ENCODE measurements at regions not wholly inside any gene's neighbourhood (a gene's known extent, or its start where the extent isn't known, plus 50 kb on each side); places are given as distances from the start of the nearest gene placed in this dataset.

DNA sequence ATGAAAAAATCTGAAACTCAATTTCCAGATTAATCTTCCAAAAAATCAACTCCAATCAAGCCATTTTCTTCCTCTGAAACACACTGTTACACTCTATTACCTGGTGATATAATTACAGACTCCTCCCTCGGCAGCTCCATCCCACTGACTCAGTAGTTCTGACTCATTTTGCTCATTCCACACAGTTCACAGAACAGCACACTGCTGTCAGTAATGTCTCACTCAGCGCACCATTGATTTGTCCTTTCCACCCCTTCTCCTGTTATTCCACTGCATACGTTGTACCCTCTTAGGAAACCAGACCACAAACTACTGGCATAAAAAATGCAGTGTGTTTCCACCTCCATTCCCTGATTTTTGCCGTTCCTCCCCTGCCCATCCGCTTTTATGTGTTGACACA, 212.7 kb downstream of the SLIT2 start:
- TF ChIP-seq, protein P1, sequence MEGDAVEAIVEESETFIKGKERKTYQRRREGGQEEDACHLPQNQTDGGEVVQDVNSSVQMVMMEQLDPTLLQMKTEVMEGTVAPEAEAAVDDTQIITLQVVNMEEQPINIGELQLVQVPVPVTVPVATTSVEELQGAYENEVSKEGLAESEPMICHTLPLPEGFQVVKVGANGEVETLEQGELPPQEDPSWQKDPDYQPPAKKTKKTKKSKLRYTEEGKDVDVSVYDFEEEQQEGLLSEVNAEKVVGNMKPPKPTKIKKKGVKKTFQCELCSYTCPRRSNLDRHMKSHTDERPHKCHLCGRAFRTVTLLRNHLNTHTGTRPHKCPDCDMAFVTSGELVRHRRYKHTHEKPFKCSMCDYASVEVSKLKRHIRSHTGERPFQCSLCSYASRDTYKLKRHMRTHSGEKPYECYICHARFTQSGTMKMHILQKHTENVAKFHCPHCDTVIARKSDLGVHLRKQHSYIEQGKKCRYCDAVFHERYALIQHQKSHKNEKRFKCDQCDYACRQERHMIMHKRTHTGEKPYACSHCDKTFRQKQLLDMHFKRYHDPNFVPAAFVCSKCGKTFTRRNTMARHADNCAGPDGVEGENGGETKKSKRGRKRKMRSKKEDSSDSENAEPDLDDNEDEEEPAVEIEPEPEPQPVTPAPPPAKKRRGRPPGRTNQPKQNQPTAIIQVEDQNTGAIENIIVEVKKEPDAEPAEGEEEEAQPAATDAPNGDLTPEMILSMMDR (IDR thresholded peaks at IDR 0.05), result no peak
- DNase-seq, result no peak
- Histone ChIP-seq H3K4me1 (no peaks in the 10 kb centered on the region), H3K4me3 (no peak overlapping the region), H3K9me3 (no peaks in the 10 kb centered on the region), H3K27me3 (no peaks in the 10 kb centered on the region), H3K27ac (no peak overlapping the region), H3K36me3 (no peaks in the 10 kb centered on the region)
- no peak for ATAC-seq
- intact Hi-C loops (cut with DNase I), result no loop called here

DNA sequence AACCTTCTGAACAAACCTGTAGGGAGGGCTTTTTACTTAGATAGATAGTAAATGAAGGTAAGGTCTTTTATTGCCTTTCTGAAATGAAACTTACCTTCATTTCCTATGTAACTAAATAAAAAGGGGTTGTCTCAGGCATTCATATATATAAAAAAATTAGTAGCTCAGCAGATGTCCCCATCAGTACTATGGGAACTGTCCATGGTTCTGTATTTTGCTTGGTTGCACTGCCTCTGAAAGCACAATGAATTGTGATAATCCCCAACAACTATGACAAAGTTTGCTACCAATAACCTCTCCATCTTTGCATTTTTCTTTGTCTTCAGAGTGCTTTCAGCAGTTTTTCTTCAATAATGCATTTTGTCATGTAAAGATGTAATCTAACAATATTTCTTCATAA, 222.4 kb downstream of the SLIT2 start:
- no peak overlapping the region for H3K27ac ChIP-seq
- DNase-seq (no peak), ATAC-seq (no peak)
- no peak overlapping the region for H3K4me3 ChIP-seq
- intact Hi-C loops (cut with DNase I), result no loop called here
- TF ChIP-seq, protein P1 (IDR thresholded peaks at IDR 0.05), result no peak
- no peaks in the 10 kb centered on the region for H3K27me3 ChIP-seq
- H3K4me1 ChIP-seq, result no peaks in the 10 kb centered on the region
- no peaks in the 10 kb centered on the region for H3K9me3 ChIP-seq
- no peaks in the 10 kb centered on the region for H3K36me3 ChIP-seq

DNA sequence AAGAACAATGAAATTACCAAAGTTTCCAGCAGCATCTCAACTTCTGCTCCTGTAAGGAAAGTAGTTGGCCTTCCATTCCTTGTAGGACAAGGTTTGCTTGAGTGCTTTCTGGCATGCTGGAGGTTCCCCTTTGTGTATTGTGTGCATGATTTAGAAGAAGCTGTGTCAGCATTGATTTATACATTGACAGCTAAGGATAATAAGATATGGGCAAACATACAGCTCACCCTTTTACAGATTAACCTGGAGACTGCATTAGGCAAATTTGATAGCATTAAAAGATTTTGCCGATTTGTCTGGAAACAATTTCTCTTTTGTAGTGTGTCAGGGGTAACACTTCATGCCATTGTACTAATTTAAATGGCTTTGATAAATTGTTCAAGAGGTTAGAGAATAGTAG, 221.8 kb upstream of the PACRGL start:
- Histone ChIP-seq H3K36me3 (no peaks in the 10 kb centered on the region), H3K27ac (no peak overlapping the region), H3K4me3 (no peak overlapping the region), H3K27me3 (no peaks in the 10 kb centered on the region), H3K9me3 (no peaks in the 10 kb centered on the region), H3K4me1 (no peaks in the 10 kb centered on the region)
- DNase-seq, result no peak
- intact Hi-C loops (cut with DNase I), result no loop called here
- ATAC-seq, result no peak
- TF ChIP-seq, protein P1 (IDR thresholded peaks at IDR 0.05), result no peak

DNA sequence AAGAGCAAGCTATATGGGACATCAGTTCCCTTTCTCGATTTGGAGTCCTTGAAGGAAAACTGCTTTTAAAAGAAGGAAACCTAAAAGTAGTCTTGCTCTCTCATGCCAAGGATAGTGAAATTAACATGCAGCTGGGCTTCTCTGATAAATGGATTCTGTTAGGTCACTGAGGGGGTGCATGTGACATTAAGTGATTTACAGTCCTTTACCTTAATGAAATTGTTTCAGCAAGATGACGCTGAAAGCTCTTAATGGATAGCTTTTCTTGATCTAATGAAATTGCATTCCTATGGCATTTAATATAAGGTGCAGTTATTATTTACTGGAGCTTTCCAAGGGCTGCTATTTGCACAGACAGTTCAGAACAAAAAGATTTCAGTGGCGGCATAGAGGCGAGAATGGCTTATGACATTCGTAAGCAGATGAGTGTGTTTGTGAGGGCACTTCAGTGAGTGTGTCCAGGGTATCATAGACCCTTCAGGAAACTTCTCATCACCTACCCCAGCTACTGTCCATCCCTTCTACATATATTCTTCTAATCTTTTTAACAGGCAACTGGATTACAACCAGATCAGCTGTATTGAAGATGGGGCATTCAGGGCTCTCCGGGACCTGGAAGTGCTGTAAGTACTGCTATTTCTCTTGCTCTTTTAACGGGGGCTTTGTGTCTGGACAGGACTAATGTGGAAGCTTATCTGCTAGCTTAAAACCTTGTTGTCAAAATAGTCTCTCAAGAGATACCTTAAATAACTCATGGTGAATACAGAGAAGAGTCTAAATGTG, 219.9 kb upstream of the PACRGL start:
- Histone ChIP-seq H3K27ac (no peak overlapping the region), H3K36me3 (no peaks in the 10 kb centered on the region), H3K9me3 (no peaks in the 10 kb centered on the region), H3K4me3 (no peak overlapping the region), H3K4me1 (no peaks in the 10 kb centered on the region), H3K27me3 (no peaks in the 10 kb centered on the region)
- no peak for DNase-seq
- TF ChIP-seq, protein P1 (IDR thresholded peaks at IDR 0.05), result no peak
- intact Hi-C loops (cut with DNase I), result no loop called here
- no peak for ATAC-seq

DNA sequence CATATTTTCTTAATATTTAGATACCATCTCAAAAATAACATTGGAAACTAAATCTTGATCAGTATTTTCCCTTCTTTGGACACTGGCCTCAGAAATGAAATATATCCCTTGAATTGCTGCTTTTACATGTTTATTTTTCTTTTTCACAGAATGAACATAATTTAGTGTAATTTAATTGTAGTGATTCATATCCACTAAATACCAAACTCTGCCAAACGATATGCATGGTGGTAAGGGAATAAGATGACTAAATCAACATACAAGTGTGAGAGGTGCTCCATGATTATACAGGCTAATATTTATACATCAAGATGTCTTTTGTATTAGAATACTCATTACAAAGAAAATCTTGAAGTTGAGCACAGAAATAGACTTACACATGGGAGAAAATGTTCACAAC, 216.8 kb upstream of the PACRGL start:
- H3K27ac ChIP-seq, result no peak overlapping the region
- H3K4me1 ChIP-seq, result no peaks in the 10 kb centered on the region
- TF ChIP-seq, protein P1 (IDR thresholded peaks at IDR 0.05), result no peak
- H3K9me3 ChIP-seq, result no peaks in the 10 kb centered on the region
- H3K36me3 ChIP-seq, result no peaks in the 10 kb centered on the region
- DNase-seq (no peak), ATAC-seq (no peak)
- intact Hi-C loops (cut with DNase I), result no loop called here
- no peak overlapping the region for H3K4me3 ChIP-seq
- H3K27me3 ChIP-seq, result no peaks in the 10 kb centered on the region

DNA sequence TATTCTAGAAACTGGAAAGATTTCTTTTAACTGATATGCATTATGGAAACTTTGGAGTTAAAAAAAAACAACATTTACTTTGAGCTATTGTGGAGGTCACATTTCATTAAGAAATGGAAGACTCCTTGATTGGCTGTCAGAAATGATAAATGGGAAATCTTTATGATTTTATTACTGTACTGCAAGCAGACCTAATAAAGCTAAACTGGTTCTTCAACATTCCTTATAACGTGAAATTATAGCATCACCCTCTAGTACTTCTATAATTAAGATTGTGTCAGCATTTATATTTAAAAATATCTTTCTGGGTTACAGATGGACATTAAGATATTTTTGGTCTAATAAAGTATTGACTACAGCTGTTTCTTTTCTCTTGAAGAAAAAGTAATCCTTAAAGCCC, 213.8 kb upstream of the PACRGL start:
- DNase-seq (no peak), ATAC-seq (no peak)
- TF ChIP-seq, protein P1 (IDR thresholded peaks at IDR 0.05), result no peak
- Histone ChIP-seq H3K36me3 (no peaks in the 10 kb centered on the region), H3K4me3 (no peak overlapping the region), H3K27me3 (no peaks in the 10 kb centered on the region), H3K27ac (no peak overlapping the region), H3K4me1 (no peaks in the 10 kb centered on the region), H3K9me3 (no peaks in the 10 kb centered on the region)
- intact Hi-C loops (cut with DNase I), result no loop called here
